HepG2 (cell line): ENCODE measurements at regions not wholly inside any gene's neighbourhood (a gene's known extent, or its start where the extent isn't known, plus 50 kb on each side); places are given as distances from the start of the nearest gene placed in this dataset.

Experiments used
- ATAC-seq: fragments of 200-7000 bp; cut with Tn5 transposase; 3 replicates; pipeline ENCODE4 v1.9.1; 2020; ENCODE audit warnings: mild to moderate bottlenecking, moderate library complexity
- BruUV-seq: library from RNA; stranded (reverse); fragments of 400-500 nt; replicated peaks from 2 replicates; lab custom pipeline; 2021; lab: Mats Ljungman, UMichigan
- CTCF ChIA-PET: fragments of 300-600 bp; formaldehyde crosslinking; extraction: SDS; loops from one replicate; lab custom pipeline; 2021; ENCODE audit warnings: low total read pairs, inconsistent platforms, low intra/inter-chr PET ratio; lab: Yijun Ruan, JAX
- POLR2A ChIA-PET: fragments of 350-600 bp; sonication (Branson Sonifier 250); formaldehyde crosslinking; loops from one replicate; lab custom pipeline; 2020; ENCODE audit warnings: antibody characterized with exemption, inconsistent platforms; lab: Yijun Ruan, JAX
- DNase-seq: peaks from one replicate; pipeline ENCODE4 v3.0.0-alpha.2; 2015; ENCODE audit warnings: low spot score
- FAIRE-seq: peaks from 3 replicates; lab custom pipeline; 2011; peaks lifted over from hg19 to GRCh38; lab: Jason Lieb, UNC
- H2AFZ ChIP-seq: one replicate; pipeline ENCODE4 v1.6.1; 2011; ENCODE audit warnings: low read length, inconsistent platforms
- H3K27ac ChIP-seq: fragments of 300-600 bp; 3 replicates; pipeline ENCODE4 v1.8.0; 2011; ENCODE audit warnings: mixed run types, mild to moderate bottlenecking, mixed read lengths, low read length, inconsistent platforms; ENCODE audit not compliant: insufficient read depth; ENCODE audit errors: extremely low read length
- H3K27me3 ChIP-seq, 2 experiments: fragments of 200-600 bp in 1 of 2; 2 replicates in 1 of 2; 3 replicates in 1 of 2; pipeline versions ENCODE4 v1.6.0 to v1.8.0; 2011; ENCODE audit warnings: low read length in 2 of 2, mild to moderate bottlenecking in 2 of 2, moderate library complexity in 2 of 2, inconsistent platforms in 1 of 2; ENCODE audit not compliant: insufficient read depth in 2 of 2, control insufficient read depth in 1 of 2
- H3K36me3 ChIP-seq, 2 experiments: fragments of 200-600 bp in 1 of 2; replicated peaks in 1 of 2; 2 replicates in 1 of 2; 3 replicates in 1 of 2; pipeline versions ENCODE4 v1.5.1 to v1.8.0; 2011; ENCODE audit warnings: low read length in 2 of 2, inconsistent platforms in 1 of 2; ENCODE audit not compliant: insufficient read depth in 2 of 2, control insufficient read depth in 1 of 2
- H3K4me1 ChIP-seq: 2 replicates; pipeline ENCODE4 v1.5.1; 2012; ENCODE audit warnings: low read length, inconsistent platforms; ENCODE audit not compliant: insufficient read depth
- H3K4me2 ChIP-seq: 2 replicates; pipeline ENCODE4 v1.6.0; 2011; ENCODE audit warnings: low read depth, low read length, inconsistent platforms
- H3K4me3 ChIP-seq, 3 experiments: fragments of 200-600 bp in 1 of 3; sonication (generic), shearing (Covaris generic) in 1 of 3; replicated peaks in 1 of 3; 2 replicates each; pipeline ENCODE4 v1.5.1; 2011 to 2016; ENCODE audit warnings: low read length in 3 of 3, inconsistent platforms in 2 of 3, low read depth in 2 of 3, mild to moderate bottlenecking in 2 of 3, control low read depth in 1 of 3, mixed read lengths in 1 of 3; ENCODE audit not compliant: insufficient read depth in 1 of 3
- H3K79me2 ChIP-seq: one replicate; pipeline ENCODE4 v1.6.1; 2011; ENCODE audit warnings: low read length, inconsistent platforms; ENCODE audit not compliant: insufficient read depth
- H3K9ac ChIP-seq: 2 replicates; pipeline ENCODE4 v1.6.0; 2011; ENCODE audit warnings: mild to moderate bottlenecking, low read depth, low read length, inconsistent platforms; ENCODE audit not compliant: insufficient read depth
- H3K9me3 ChIP-seq: 2 replicates; pipeline ENCODE4 v1.5.1; 2012; ENCODE audit warnings: mild to moderate bottlenecking, low read length
- H4K20me1 ChIP-seq: 2 replicates; pipeline ENCODE4 v1.6.0; 2011; ENCODE audit warnings: inconsistent platforms, mild to moderate bottlenecking, low read length, moderate library complexity; ENCODE audit not compliant: insufficient read depth
- HNRNPK ChIP-seq: fragments of 200-400 bp; formaldehyde crosslinking; IDR thresholded peaks from 2 replicates; pipeline ENCODE4 v1.6.1; 2018; ENCODE audit warnings: low read length, low read depth, moderate library complexity, mild to moderate bottlenecking; ENCODE audit not compliant: poor library complexity, severe bottlenecking
- YY1 ChIP-seq: IDR thresholded peaks from 2 replicates; pipeline ENCODE4 v1.6.1; 2011; ENCODE audit warnings: low read length, low read depth, moderate library complexity, mild to moderate bottlenecking; ENCODE audit not compliant: insufficient read depth, insufficient replicate concordance
- ZNF224 ChIP-seq: sonication (generic); formaldehyde crosslinking; IDR thresholded peaks from 2 replicates; pipeline ENCODE4 v1.5.0; 2020; ENCODE audit warnings: mild to moderate bottlenecking, missing genetic modification reagents
- ZNF720 ChIP-seq: sonication (generic); formaldehyde crosslinking; IDR thresholded peaks from 2 replicates; pipeline ENCODE4 v1.4.0; 2020; ENCODE audit warnings: missing genetic modification reagents
- ZSCAN30 ChIP-seq: sonication (generic); formaldehyde crosslinking; IDR thresholded peaks from 2 replicates; pipeline ENCODE4 v1.5.0; 2020; ENCODE audit warnings: mild to moderate bottlenecking, missing genetic modification reagents
- WGBS: methylation state at CpG from one replicate; pipeline ENCODE4 v1.1.6; 2017; ENCODE audit warnings: low lambda C conversion rate; 5-methylcytosine and 5-hydroxymethylcytosine counted together
- in situ Hi-C: cut with HindIII; loops from 2 replicates; pipeline ENCODE4 v1.10.0; 2017; ENCODE audit warnings: low pct_unique_long_range_greater_than_20kb; ENCODE audit not compliant: extremely low pct_ligation_motif_present
- intact Hi-C: fragments of 100-400 bp; cut with micrococcal nuclease; formaldehyde crosslinking; loops from one replicate; pipeline ENCODE4 v1.10.0; 2022; ENCODE audit not compliant: unreplicated experiment
- TF ChIP-seq, protein P1 (sequence below): sonication (generic); formaldehyde crosslinking; IDR thresholded peaks from 2 replicates; pipeline ENCODE4 v1.8.1; 2023; ENCODE audit warnings: mild to moderate bottlenecking, missing genetic modification reagents
- TF ChIP-seq, protein P2 (sequence below): IDR thresholded peaks from 2 replicates; pipeline ENCODE4 v1.6.1; 2012; ENCODE audit warnings: low read depth, low read length, improper control_type of control experiment

GRCh38 chr3:34008836-34009809 is 210.7 kb downstream of the PDCD6IP start:
- Histone ChIP-seq H3K27ac (no peak overlapping the region), H3K4me2 (no peak overlapping the region), H3K4me3 (no peak overlapping the region), H3K4me1 (peaks cover 79% of the 10 kb centered on the region), H3K27me3 (no peaks in the 10 kb centered on the region), H3K9me3 (no peaks in the 10 kb centered on the region), H3K79me2 (no peaks in the 10 kb centered on the region), H3K36me3 (no peaks in the 10 kb centered on the region), H3K9ac (no peak overlapping the region), H4K20me1 (no peaks in the 10 kb centered on the region), H2AFZ (no peak overlapping the region)
- ChIA-PET POLR2A (interaction anchor here (1.0 kb wide), 1 partner anchor 8 kb away, joined by 3 read pairs; no protein-coding TSS in a partner anchor), CTCF (no interaction called here)
- BruUV-seq = no TSS peak
- no peak for ATAC-seq
- TF ChIP-seq ZNF224 (CRISPR knock-in tag) (no peak), HNRNPK (peak; percentile 97), YY1 (no peak), ZSCAN30 (CRISPR knock-in tag) (no peak), ZNF720 (no peak)
- TF ChIP-seq, protein P1, sequence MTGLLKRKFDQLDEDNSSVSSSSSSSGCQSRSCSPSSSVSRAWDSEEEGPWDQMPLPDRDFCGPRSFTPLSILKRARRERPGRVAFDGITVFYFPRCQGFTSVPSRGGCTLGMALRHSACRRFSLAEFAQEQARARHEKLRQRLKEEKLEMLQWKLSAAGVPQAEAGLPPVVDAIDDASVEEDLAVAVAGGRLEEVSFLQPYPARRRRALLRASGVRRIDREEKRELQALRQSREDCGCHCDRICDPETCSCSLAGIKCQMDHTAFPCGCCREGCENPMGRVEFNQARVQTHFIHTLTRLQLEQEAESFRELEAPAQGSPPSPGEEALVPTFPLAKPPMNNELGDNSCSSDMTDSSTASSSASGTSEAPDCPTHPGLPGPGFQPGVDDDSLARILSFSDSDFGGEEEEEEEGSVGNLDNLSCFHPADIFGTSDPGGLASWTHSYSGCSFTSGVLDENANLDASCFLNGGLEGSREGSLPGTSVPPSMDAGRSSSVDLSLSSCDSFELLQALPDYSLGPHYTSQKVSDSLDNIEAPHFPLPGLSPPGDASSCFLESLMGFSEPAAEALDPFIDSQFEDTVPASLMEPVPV (CRISPR knock-in tag) = no peak
- TF ChIP-seq, protein P2, sequence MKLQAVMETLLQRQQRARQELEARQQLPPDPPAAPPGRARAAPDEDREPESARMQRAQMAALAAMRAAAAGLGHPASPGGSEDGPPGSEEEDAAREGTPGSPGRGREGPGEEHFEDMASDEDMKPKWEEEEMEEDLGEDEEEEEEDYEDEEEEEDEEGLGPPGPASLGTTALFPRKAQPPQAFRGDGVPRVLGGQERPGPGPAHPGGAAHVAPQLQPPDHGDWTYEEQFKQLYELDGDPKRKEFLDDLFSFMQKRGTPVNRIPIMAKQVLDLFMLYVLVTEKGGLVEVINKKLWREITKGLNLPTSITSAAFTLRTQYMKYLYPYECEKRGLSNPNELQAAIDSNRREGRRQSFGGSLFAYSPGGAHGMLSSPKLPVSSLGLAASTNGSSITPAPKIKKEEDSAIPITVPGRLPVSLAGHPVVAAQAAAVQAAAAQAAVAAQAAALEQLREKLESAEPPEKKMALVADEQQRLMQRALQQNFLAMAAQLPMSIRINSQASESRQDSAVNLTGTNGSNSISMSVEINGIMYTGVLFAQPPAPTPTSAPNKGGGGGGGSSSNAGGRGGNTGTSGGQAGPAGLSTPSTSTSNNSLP = peak; percentile 34; the same call in 1 of the 2 replicates
- WGBS = 62% methylated on average over 2 of the region's 2 CpGs
- no peak for FAIRE-seq
- in situ Hi-C loops (no loop called here), intact Hi-C loops (no loop called here)
- DNase-seq = no peak
